Embryonic facial prominence (tissue), 1 donor: ENCODE measurements at regions not wholly inside any gene's neighbourhood (a gene's known extent, or its start where the extent isn't known, plus 50 kb on each side); places are given as distances from the start of the nearest gene placed in this dataset.

Experiments used
- DNase-seq: peaks from one replicate; pipeline ENCODE4 v3.0.0-alpha.2; 2016; ENCODE audit errors: extremely low spot score

DNA sequence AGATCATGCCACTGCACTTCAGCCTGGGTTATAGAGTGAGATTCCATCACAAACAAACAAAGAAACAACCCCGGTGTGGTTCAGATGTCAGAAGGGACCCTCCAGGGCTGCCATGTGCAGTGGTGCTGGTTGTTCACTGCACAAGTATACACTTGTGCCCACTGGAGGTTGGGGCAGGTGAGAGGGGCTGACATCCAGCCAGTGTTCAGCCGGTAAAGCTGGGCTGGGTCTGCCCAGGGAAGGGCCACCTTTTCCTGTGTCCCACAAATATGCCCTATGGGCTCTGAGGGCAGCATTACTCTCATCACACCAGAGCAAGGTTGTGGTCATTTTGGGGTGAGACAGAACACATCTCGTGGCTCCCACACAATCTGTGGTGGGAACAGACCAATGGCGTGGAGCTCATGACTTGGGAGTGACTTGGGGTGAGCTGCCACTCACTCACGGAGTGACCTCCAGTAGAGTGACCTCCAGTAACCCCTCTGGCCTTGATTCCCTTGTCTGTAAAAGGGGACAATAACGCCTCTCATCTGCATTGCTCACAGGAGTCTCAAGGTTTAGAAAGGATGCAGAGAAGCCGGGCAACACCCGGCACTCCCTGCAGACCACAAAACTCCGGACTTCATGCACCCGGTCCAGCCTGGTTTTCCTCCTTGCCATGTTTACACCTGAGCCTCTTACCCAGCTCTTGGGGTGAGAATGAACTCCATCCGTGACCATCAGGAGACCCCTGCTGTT is 69.0 kb upstream of the VRK1 start:
- no peak for DNase-seq

GRCh38 chr14:96729889-96730288 is 67.3 kb upstream of the VRK1 start:
- DNase-seq: no peak

- DNase-seq: no peak
These were observed 66.8 kb upstream of the VRK1 start for GRCh38 chr14:96730386-96730785.

DNA sequence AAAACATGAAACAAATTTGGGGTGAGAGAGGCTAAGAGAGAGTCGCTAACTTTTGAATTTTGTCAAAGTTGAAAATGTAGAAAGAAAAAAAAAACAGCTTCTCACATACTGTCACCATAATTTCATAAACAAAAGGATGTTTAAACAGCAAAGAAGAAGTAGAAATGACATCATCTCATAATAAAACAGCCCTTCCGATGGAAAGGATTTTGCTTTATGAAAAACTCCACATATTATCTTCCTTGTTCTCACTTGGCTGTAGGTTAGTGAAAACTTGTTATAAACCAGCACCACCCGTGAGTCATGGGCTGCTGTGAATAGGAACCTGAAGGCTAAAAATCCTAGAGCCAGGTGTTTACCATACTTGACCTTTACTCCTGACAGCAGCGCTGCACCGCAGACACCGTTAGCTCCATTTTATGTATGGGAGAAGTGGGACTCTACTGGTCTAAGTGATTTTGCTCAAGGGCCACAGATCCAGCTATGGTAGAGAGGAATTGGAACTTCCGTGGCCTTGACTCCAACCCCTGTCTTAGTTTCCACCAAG is 63.0 kb upstream of the VRK1 start:
- no peak for DNase-seq

DNA sequence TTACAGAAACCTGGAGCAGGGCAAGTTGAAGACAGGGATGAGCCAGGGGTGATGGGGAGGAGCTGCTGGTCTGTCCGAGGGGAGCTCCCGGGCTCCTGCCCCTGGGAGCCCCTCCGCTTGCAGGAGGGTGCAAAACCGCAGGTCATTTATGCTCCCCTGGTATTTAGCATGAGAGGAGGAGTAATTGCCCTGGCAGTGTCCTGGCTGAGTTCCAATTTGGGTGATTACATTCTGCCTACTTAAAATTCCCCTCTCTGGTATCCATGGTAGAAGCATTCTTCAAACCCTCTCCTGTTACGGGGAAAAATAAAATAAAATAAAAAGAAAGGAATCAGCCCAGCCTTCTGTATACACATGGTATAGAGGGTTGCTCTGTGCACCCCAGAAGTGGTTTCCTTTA is 61.7 kb upstream of the VRK1 start:
- no peak for DNase-seq

DNA sequence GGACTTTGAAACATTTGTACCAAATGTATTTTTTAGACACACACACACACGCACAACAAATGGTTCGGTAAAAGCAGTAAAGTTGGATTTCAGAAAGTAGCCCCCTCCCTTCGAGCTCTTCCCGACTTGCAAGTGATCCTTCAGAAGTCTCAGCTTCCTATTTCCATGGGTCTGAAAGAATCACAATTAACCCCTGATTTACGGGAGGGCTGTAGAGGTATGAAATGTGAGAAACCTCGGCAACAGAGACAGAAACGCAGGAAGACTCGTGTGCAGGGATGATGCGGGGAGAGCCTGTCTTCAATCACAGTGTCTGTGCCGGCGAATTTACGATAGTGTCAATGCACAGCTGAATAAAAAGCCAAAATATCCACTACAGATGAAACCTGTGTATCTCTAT is 60.7 kb upstream of the VRK1 start:
- no peak for DNase-seq

DNA sequence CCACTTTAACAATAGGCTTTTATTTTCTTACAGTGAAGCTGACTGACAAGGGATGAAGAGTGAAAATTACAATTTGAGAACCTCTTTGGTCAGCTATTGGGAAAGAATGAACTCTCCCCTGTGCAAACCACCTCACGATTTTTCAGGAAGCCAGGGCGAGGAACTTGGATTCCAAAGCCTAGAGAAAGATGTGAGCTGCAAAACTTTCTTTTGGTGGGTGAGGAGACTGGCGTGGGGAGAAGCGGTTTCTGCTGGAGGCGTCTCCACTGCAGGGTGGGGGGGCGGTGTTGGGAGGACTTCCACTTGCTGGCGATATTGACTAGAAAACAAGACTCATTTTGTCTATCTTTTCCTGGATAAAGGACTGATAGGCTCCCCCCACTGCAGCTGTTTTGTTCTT is 59.3 kb upstream of the VRK1 start:
- DNase-seq: no peak

GRCh38 chr14:96739200-96739910 is 57.8 kb upstream of the VRK1 start:
- DNase-seq: no peak

GRCh38 chr14:96741151-96741977 is 55.8 kb upstream of the VRK1 start:
- peak; percentile 16 for DNase-seq

GRCh38 chr14:96744262-96744661 is 52.9 kb upstream of the VRK1 start:
- no peak for DNase-seq

DNA sequence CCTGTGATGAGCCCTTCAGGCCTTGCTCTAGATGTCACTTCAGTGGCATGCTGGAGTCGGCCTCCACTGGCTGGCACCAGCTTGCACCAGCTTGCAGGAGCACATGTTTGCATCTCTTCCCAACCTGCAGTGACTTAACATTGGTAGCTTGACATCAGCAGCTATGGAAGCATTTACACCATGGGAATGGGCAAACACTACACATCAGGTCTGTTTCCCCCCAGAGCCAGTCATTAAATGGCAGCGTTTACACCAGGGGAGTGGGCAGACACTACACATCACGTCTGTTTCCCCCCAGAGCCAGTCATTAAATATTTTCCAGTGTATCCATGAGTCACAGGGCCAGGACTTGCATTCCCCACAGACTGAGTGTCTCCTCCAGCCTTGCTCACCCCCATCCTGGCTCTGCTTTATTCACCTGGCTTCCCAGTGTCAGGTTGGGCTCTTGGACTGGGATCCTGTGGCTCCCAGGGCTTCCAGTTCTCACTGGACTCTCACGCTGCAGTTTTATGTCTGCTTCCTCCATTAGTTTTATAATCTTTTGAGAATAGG is 51.6 kb upstream of the VRK1 start:
- DNase-seq: no peak

DNA sequence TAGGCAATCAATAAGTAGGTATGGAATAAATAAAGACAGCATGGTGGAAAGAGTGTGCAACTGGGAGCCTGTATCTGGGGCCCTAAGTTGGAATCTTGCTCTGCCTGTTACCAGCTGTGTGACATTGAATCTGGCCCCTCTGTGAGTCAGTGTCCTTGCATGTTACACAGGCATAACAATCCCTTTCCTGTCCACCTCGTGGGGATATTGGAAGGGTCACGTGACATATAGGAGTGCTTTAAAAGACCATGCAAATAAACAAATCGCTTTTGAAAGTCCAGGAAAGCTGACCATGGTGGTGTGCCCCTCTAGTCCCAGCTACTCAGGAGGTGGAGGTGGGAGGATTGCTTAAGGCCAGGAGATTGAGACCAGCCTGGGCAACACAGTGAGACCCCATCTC is 51.1 kb upstream of the VRK1 start:
- no peak for DNase-seq

GRCh38 chr14:96747006-96747405 is 50.2 kb upstream of the VRK1 start:
- DNase-seq: no peak
